K562 (cell line): ENCODE measurements at regions not wholly inside any gene's neighbourhood (a gene's known extent, or its start where the extent isn't known, plus 50 kb on each side); places are given as distances from the start of the nearest gene placed in this dataset.
"Not testable (repeated sequence)": the region's sequence is repeated elsewhere in the genome, so short reads cannot be mapped to it uniquely, and the experiment has no call there.

Experiments
- ATAC-seq: fragments of 200-7000 bp; cut with Tn5 transposase; 3 replicates; pipeline ENCODE4 v1.9.1; 2020; ENCODE audit warnings: moderate library complexity
- BruUV-seq: library from RNA; stranded (reverse); fragments of 400-500 nt; replicated peaks from 2 replicates; lab custom pipeline; 2021; lab: Mats Ljungman, UMichigan
- CTCF ChIA-PET: fragments of 300-600 bp; formaldehyde crosslinking; extraction: SDS; loops from one replicate; lab custom pipeline; 2021; ENCODE audit warnings: low intra/inter-chr PET ratio; lab: Yijun Ruan, JAX
- POLR2A ChIA-PET: fragments of 300-600, 350-650 bp; sonication (Branson Sonifier 250); formaldehyde crosslinking; extraction: SDS; loops from one replicate; lab custom pipeline; 2021; ENCODE audit warnings: antibody characterized with exemption, inconsistent platforms; lab: Yijun Ruan, JAX
- DNase-seq, 4 experiments: peaks; one replicate each; pipeline versions ENCODE4 v3.0.0 to v3.0.0-alpha.2; 2011 to 2018; ENCODE audit warnings: low spot score in 3 of 4, mixed read lengths in 3 of 4; ENCODE audit errors: extremely low read depth in 1 of 4
- FAIRE-seq: peaks from 2 replicates; lab custom pipeline; 2011; peaks lifted over from hg19 to GRCh38; lab: Jason Lieb, UNC
- H2AFZ ChIP-seq: 2 replicates; pipeline ENCODE4 v1.6.0; 2011; ENCODE audit warnings: low read depth, low read length, control low read depth, inconsistent platforms
- H3K27ac ChIP-seq: fragments of 200-600 bp; 3 replicates; pipeline ENCODE4 v1.8.0; 2011; ENCODE audit warnings: low read depth, mild to moderate bottlenecking, control low read depth, inconsistent platforms, low read length, moderate library complexity, mixed read lengths; ENCODE audit errors: extremely low read depth
- H3K27me3 ChIP-seq, 2 experiments: fragments of 300-600 bp in 1 of 2; 2 replicates in 1 of 2; 3 replicates in 1 of 2; pipeline versions ENCODE4 v1.6.0 to v1.8.0; 2011; ENCODE audit warnings: inconsistent platforms in 2 of 2, low read length in 2 of 2, mild to moderate bottlenecking in 1 of 2, mixed read lengths in 1 of 2, moderate library complexity in 1 of 2; ENCODE audit not compliant: control insufficient read depth in 2 of 2, insufficient read depth in 2 of 2
- H3K36me3 ChIP-seq: fragments of 300-600 bp; 3 replicates; pipeline ENCODE4 v1.8.0; 2011; ENCODE audit warnings: mild to moderate bottlenecking, low read length, inconsistent platforms; ENCODE audit not compliant: control insufficient read depth, insufficient read depth
- H3K4me1 ChIP-seq, 2 experiments: fragments of 200-600 bp in 1 of 2; replicated peaks in 1 of 2; 2 replicates in 1 of 2; 3 replicates in 1 of 2; pipeline versions ENCODE4 v1.5.1 to v1.8.0; 2011; ENCODE audit warnings: inconsistent platforms in 2 of 2, low read length in 2 of 2, mild to moderate bottlenecking in 1 of 2, mixed read lengths in 1 of 2, moderate library complexity in 1 of 2; ENCODE audit not compliant: control insufficient read depth in 2 of 2, insufficient read depth in 2 of 2
- H3K4me2 ChIP-seq: 2 replicates; pipeline ENCODE4 v1.6.1; 2011; ENCODE audit warnings: low read length, control low read depth, inconsistent platforms, mixed read lengths; ENCODE audit not compliant: insufficient read depth
- H3K4me3 ChIP-seq: fragments of 200-600 bp; sonication (generic), shearing (Covaris generic); 2 replicates; pipeline ENCODE4 v1.5.1; 2016; ENCODE audit warnings: control low read depth, inconsistent platforms
- H3K79me2 ChIP-seq: fragments of 200-600 bp; 3 replicates; pipeline ENCODE4 v1.8.0; 2011; ENCODE audit warnings: low read length, inconsistent platforms; ENCODE audit not compliant: control insufficient read depth, insufficient read depth
- H3K9ac ChIP-seq, 2 experiments: 2 replicates each; pipeline versions ENCODE4 v1.6.0 to v1.6.1; 2011; ENCODE audit warnings: low read depth in 2 of 2, low read length in 2 of 2, control low read depth in 1 of 2, inconsistent platforms in 1 of 2, mild to moderate bottlenecking in 1 of 2, mixed read lengths in 1 of 2; ENCODE audit not compliant: insufficient read depth in 1 of 2
- H3K9me1 ChIP-seq: one replicate; pipeline ENCODE4 v1.6.0; 2011; ENCODE audit warnings: inconsistent platforms, mild to moderate bottlenecking, low read length, moderate library complexity; ENCODE audit not compliant: control insufficient read depth, insufficient read depth
- H3K9me3 ChIP-seq: replicated peaks from 2 replicates; pipeline ENCODE4 v1.5.1; 2011; ENCODE audit warnings: low read depth, low read length, inconsistent platforms; ENCODE audit not compliant: control insufficient read depth, insufficient read depth
- H4K20me1 ChIP-seq: replicated peaks from 2 replicates; pipeline ENCODE4 v1.6.1; 2011; ENCODE audit warnings: low read length, inconsistent platforms, mixed read lengths; ENCODE audit not compliant: control insufficient read depth, insufficient read depth
- CBX1 ChIP-seq: sonication (generic); IDR thresholded peaks from 2 replicates; pipeline ENCODE4 v1.6.1; 2016; ENCODE audit warnings: antibody characterized with exemption, low read depth, mild to moderate bottlenecking
- CBX2 ChIP-seq: fragments of 200-600 bp; sonication (generic); IDR thresholded peaks from one replicate; pipeline ENCODE4 v1.6.1; 2012; ENCODE audit warnings: mild to moderate bottlenecking, low read length, inconsistent platforms; ENCODE audit not compliant: insufficient read depth, poor library complexity, severe bottlenecking
- CC2D1A ChIP-seq: fragments of 450-650 bp; IDR thresholded peaks from 2 replicates; pipeline ENCODE4 v1.6.1; 2017; ENCODE audit warnings: mild to moderate bottlenecking
- ETS1 ChIP-seq: conservative IDR thresholded peaks from 2 replicates; pipeline ENCODE4 v1.6.1; 2011; ENCODE audit warnings: low read depth, mild to moderate bottlenecking, low read length; ENCODE audit not compliant: control insufficient read depth
- ETS2 ChIP-seq: IDR thresholded peaks from 2 replicates; pipeline ENCODE4 v1.6.1; 2016; ENCODE audit warnings: borderline replicate concordance, missing genetic modification characterization, mild to moderate bottlenecking, moderate library complexity, missing compliant biosample characterization; ENCODE audit not compliant: poor library complexity, severe bottlenecking
- HNRNPL ChIP-seq: fragments of 200-400 bp; formaldehyde crosslinking; IDR thresholded peaks from 2 replicates; pipeline ENCODE4 v1.6.1; 2017; ENCODE audit warnings: low read depth, mild to moderate bottlenecking, low read length
- POLR3A ChIP-seq: IDR thresholded peaks from 2 replicates; pipeline ENCODE4 v1.6.1; 2011; ENCODE audit warnings: borderline replicate concordance, mild to moderate bottlenecking, moderate library complexity; ENCODE audit not compliant: insufficient read length, insufficient read depth; ENCODE audit errors: extremely low read depth
- SIX5 ChIP-seq, 2 experiments: IDR thresholded peaks; 2 replicates each; pipeline ENCODE4 v1.6.1; 2011; ENCODE audit warnings: low read length in 2 of 2, borderline replicate concordance in 1 of 2, low read depth in 1 of 2, mild to moderate bottlenecking in 1 of 2, moderate library complexity in 1 of 2; ENCODE audit not compliant: insufficient read depth in 1 of 2
- ZBTB34 ChIP-seq: fragments of 250-450 bp; sonication (Bioruptor Pico); IDR thresholded peaks from 2 replicates; pipeline ENCODE4 v1.8.0; 2021; ENCODE audit warnings: mild to moderate bottlenecking, moderate library complexity
- ZNF431 ChIP-seq: sonication (generic); formaldehyde crosslinking; IDR thresholded peaks from 2 replicates; pipeline ENCODE4 v1.8.0; 2022; ENCODE audit warnings: mild to moderate bottlenecking, missing genetic modification reagents
- ZNF436 ChIP-seq: fragments of 250-450, 450-650 bp; sonication (Bioruptor Pico); formaldehyde crosslinking; IDR thresholded peaks from 2 replicates; pipeline ENCODE4 v1.7.0; 2020; ENCODE audit warnings: mild to moderate bottlenecking
- WGBS: fragments of 100-300 bp; shearing (Covaris generic); methylation state at CpG from one replicate; pipeline ENCODE4 v1.1.6; 2016; ENCODE audit warnings: low coverage, mixed read lengths; ENCODE audit not compliant: insufficient coverage; ENCODE audit errors: missing lambda C conversion rate; 5-methylcytosine and 5-hydroxymethylcytosine counted together
- in situ Hi-C: fragments of 300-500 bp; cut with MboI; formaldehyde crosslinking; loops from 4 replicates; pipeline ENCODE4 v1.15.0; 2018; ENCODE audit warnings: inconsistent platforms, mixed read lengths
- intact Hi-C: fragments of 100-400 bp; cut with micrococcal nuclease; formaldehyde crosslinking; loops from 2 replicates; pipeline ENCODE4 v1.14.2; 2022

GRCh38 chr16:65559846-65560245 lies 438.0 kb upstream of the CDH11 start:
- H2AFZ ChIP-seq = no peak overlapping the region
- no peaks in the 10 kb centered on the region for H3K4me1 ChIP-seq
- H3K27me3 ChIP-seq = no peaks in the 10 kb centered on the region
- no peaks in the 10 kb centered on the region for H3K9me1 ChIP-seq
- H3K4me2 ChIP-seq = no peak overlapping the region
- POLR2A ChIA-PET = no interaction called here
- 0% methylated on average over 3 of the region's 3 CpGs for WGBS
- H3K9me3 ChIP-seq = no peaks in the 10 kb centered on the region
- no TSS peak for BruUV-seq
- FAIRE-seq (no peak), ATAC-seq (no peak), DNase-seq (no peak)
- H3K27ac ChIP-seq = no peak overlapping the region
- CTCF ChIA-PET = no interaction called here
- no peaks in the 10 kb centered on the region for H3K36me3 ChIP-seq
- TF ChIP-seq ETS1 (no peak), CBX2 (no peak), POLR3A (no peak), ZBTB34 (CRISPR knock-in tag) (no peak), ZNF431 (CRISPR knock-in tag) (no peak), ZNF436 (no peak), ETS2 (tag) (no peak), HNRNPL (no peak), CC2D1A (no peak), SIX5 (IDR thresholded peaks at IDR 0.05; ENCODE audit: borderline replicate concordance in 1 of 2, insufficient read depth in 1 of 2, low read depth in 1 of 2, low read length in 2 of 2) (no peak), CBX1 (no peak)
- H3K9ac ChIP-seq = no peak overlapping the region
- in situ Hi-C loops = no loop called here
- no peak overlapping the region for H3K4me3 ChIP-seq
- intact Hi-C loops = no loop called here
- no peaks in the 10 kb centered on the region for H4K20me1 ChIP-seq
- H3K79me2 ChIP-seq = no peaks in the 10 kb centered on the region

DNA sequence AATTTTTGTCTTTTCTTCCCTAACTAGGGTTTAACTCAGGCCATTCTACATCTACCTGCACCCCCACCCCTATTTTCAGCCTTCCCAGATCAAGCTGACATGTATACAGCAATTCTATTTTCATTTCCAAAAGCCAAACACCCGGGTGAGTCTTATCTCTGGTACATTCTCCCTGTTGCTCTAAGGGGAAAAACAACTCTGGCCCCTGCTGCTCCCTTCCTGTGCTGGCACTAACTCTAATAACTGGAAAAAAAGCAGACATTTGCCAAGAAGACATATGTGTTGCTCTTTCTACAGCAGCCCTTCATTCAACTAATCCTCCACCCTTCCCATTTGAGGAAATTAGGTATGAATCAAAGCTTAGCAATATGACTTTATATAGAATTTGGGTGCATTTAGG lies 427.8 kb upstream of the CDH11 start:
- in situ Hi-C loops, H3K79me2 ChIP-seq, H3K4me1 ChIP-seq, intact Hi-C loops, FAIRE-seq, BruUV-seq, H3K9me3 ChIP-seq, POLR2A ChIA-PET, ATAC-seq, H4K20me1 ChIP-seq, H2AFZ ChIP-seq, H3K27me3 ChIP-seq, H3K27ac ChIP-seq, H3K4me3 ChIP-seq, H3K9ac ChIP-seq, CTCF ChIA-PET, H3K9me1 ChIP-seq, H3K36me3 ChIP-seq, H3K4me2 ChIP-seq, DNase-seq: not testable (repeated sequence)
- WGBS = 0% methylated on average over 1 of the region's 1 CpG
